OCI-LY3 (cell line): ENCODE measurements at regions not wholly inside any gene's neighbourhood (a gene's known extent, or its start where the extent isn't known, plus 50 kb on each side); places are given as distances from the start of the nearest gene placed in this dataset.

Source experiments
- CTCF ChIP-seq: fragments of 200-600, 300-600 bp; sonication (generic); IDR thresholded peaks from 2 replicates; pipeline ENCODE4 v1.5.1; 2014; ENCODE audit warnings: antibody characterized with exemption, low read length, low read depth
- EZH2phosphoT487 ChIP-seq: fragments of 200-600 bp; shearing (Covaris generic); IDR thresholded peaks from 2 replicates; pipeline ENCODE4 v1.6.1; 2018; ENCODE audit warnings: antibody characterized with exemption, mixed run types, low read depth

GRCh38 chr2:6231166-6231565 is 539.0 kb downstream of the SOX11 start:
- TF ChIP-seq CTCF (no peak), EZH2phosphoT487 (no peak)
